ENCODE measurements at regions not wholly inside any gene's neighbourhood (a gene's known extent, or its start where the extent isn't known, plus 50 kb on each side); places are given as distances from the start of the nearest gene placed in this dataset.

DNA sequence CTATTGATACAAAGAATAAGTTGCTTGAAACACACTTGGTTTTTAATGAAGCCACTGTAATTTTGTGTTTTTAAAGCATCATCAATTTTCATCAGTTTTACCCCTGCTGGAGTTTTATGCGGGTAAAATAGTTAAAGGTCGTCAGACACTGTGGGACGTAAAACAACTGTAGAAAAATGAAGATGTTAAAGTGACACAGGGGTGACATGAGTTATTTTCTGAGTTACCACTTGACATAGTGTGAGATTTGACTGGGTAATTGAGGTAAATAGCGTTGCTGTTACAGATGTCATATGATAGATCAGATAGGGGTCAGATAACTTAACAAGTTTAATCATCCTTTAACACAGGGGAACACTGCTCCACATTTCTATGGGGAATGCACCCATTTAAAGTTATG is 297.6 kb downstream of the CHL1 start:
- TF ChIP-seq, protein P1, sequence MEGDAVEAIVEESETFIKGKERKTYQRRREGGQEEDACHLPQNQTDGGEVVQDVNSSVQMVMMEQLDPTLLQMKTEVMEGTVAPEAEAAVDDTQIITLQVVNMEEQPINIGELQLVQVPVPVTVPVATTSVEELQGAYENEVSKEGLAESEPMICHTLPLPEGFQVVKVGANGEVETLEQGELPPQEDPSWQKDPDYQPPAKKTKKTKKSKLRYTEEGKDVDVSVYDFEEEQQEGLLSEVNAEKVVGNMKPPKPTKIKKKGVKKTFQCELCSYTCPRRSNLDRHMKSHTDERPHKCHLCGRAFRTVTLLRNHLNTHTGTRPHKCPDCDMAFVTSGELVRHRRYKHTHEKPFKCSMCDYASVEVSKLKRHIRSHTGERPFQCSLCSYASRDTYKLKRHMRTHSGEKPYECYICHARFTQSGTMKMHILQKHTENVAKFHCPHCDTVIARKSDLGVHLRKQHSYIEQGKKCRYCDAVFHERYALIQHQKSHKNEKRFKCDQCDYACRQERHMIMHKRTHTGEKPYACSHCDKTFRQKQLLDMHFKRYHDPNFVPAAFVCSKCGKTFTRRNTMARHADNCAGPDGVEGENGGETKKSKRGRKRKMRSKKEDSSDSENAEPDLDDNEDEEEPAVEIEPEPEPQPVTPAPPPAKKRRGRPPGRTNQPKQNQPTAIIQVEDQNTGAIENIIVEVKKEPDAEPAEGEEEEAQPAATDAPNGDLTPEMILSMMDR (IDR thresholded peaks at IDR 0.05): no peak
- TF ChIP-seq POLR2A (IDR thresholded peaks at IDR 0.05): no peak
